K562 (cell line): ENCODE measurements at regions not wholly inside any gene's neighbourhood (a gene's known extent, or its start where the extent isn't known, plus 50 kb on each side); places are given as distances from the start of the nearest gene placed in this dataset.

Experiments used
- BHLHE40 ChIP-seq: IDR thresholded peaks from 2 replicates; pipeline ENCODE4 v1.6.1; 2011; ENCODE audit warnings: low read length, improper control_type of control experiment
- CBFA2T3 ChIP-seq: fragments of 450-650 bp; IDR thresholded peaks from 2 replicates; pipeline ENCODE4 v1.6.1; 2017
- CGGBP1 ChIP-seq: fragments of 250-450 bp; sonication (Bioruptor Pico); IDR thresholded peaks from 2 replicates; pipeline ENCODE4 v1.9.0; 2021; ENCODE audit warnings: mild to moderate bottlenecking
- CHD2 ChIP-seq: IDR thresholded peaks from 2 replicates; pipeline ENCODE4 v1.6.1; 2011; ENCODE audit warnings: low read depth, low read length
- CLOCK ChIP-seq: fragments of 250-450 bp; sonication (Bioruptor Pico); IDR thresholded peaks from 2 replicates; pipeline ENCODE4 v1.4.0; 2020; ENCODE audit warnings: mild to moderate bottlenecking, moderate library complexity, borderline replicate concordance
- EGR1 ChIP-seq: fragments of 450-650 bp; conservative IDR thresholded peaks from 2 replicates; pipeline ENCODE4 v1.6.1; 2017; ENCODE audit warnings: mild to moderate bottlenecking
- GABPA ChIP-seq: fragments of 200-800 bp; sonication (Bioruptor generic); conservative IDR thresholded peaks from 2 replicates; pipeline ENCODE4 v1.6.1; 2016; ENCODE audit warnings: low read depth, missing genetic modification characterization, missing compliant biosample characterization
- HES1 ChIP-seq: fragments of 450-650 bp; IDR thresholded peaks from 2 replicates; pipeline ENCODE4 v1.6.1; 2016; ENCODE audit warnings: low read depth, mild to moderate bottlenecking, moderate library complexity
- HNRNPH1 ChIP-seq: fragments of 200-400 bp; formaldehyde crosslinking; optimal IDR thresholded peaks from 2 replicates; pipeline ENCODE3; 2017; ENCODE audit warnings: low read depth, mild to moderate bottlenecking, low read length, moderate library complexity
- HNRNPLL ChIP-seq: fragments of 200-400 bp; formaldehyde crosslinking; IDR thresholded peaks from 2 replicates; pipeline ENCODE4 v1.6.1; 2017; ENCODE audit warnings: low read length, low read depth, mild to moderate bottlenecking; ENCODE audit not compliant: poor library complexity, severe bottlenecking
- MAFG ChIP-seq: fragments of 450-650 bp; conservative IDR thresholded peaks from 2 replicates; pipeline ENCODE4 v1.6.1; 2016; ENCODE audit warnings: missing genetic modification characterization, missing compliant biosample characterization
- MBD1 ChIP-seq: fragments of 250-450 bp; sonication (Bioruptor Pico); IDR thresholded peaks from 2 replicates; pipeline ENCODE4 v1.8.0; 2022; ENCODE audit warnings: inconsistent platforms
- MECOM ChIP-seq: fragments of 250-450 bp; sonication (Bioruptor Pico); IDR thresholded peaks from 2 replicates; pipeline ENCODE4 v1.8.0; 2022; ENCODE audit warnings: inconsistent platforms
- OTX1 ChIP-seq: fragments of 450-650 bp; formaldehyde crosslinking; IDR thresholded peaks from 2 replicates; pipeline ENCODE4 v1.4.0; 2022; ENCODE audit warnings: mild to moderate bottlenecking
- SP1 ChIP-seq: sonication (generic); formaldehyde crosslinking; IDR thresholded peaks from 2 replicates; pipeline ENCODE4 v1.8.1; 2022; ENCODE audit warnings: mild to moderate bottlenecking, missing genetic modification reagents
- TFAM ChIP-seq: fragments of 250-450 bp; sonication (Bioruptor Pico); conservative IDR thresholded peaks from 2 replicates; pipeline ENCODE4 v1.5.0; 2021; ENCODE audit warnings: mild to moderate bottlenecking, moderate library complexity
- ZBTB17 ChIP-seq: fragments of 450-650 bp; formaldehyde crosslinking; IDR thresholded peaks from 2 replicates; pipeline ENCODE4 v1.4.0; 2020; ENCODE audit warnings: mild to moderate bottlenecking
- ZNF609 ChIP-seq: sonication (generic); formaldehyde crosslinking; IDR thresholded peaks from 2 replicates; pipeline ENCODE4 v1.8.1; 2023; ENCODE audit warnings: missing genetic modification reagents, mild to moderate bottlenecking, borderline replicate concordance
- ZNF778 ChIP-seq: fragments of 450-650 bp; formaldehyde crosslinking; IDR thresholded peaks from 2 replicates; pipeline ENCODE4 v1.4.0; 2020; ENCODE audit warnings: mild to moderate bottlenecking, moderate library complexity

- TF ChIP-seq MBD1 (CRISPR knock-in tag) (no peak), EGR1 (no peak; the same call in 1 of the 2 replicates), BHLHE40 (peak; percentile 56; the same call in 1 of the 2 replicates), TFAM (no peak), MECOM (CRISPR knock-in tag) (no peak; the same call in 1 of the 2 replicates), ZNF609 (CRISPR knock-in tag) (no peak), HES1 (peak; percentile 91), CLOCK (no peak), HNRNPH1 (no peak), CHD2 (no peak), HNRNPLL (no peak), OTX1 (no peak), ZNF778 (CRISPR knock-in tag) (no peak), CBFA2T3 (peak; percentile 99), GABPA (tag) (0 out of 2 replicates have a peak, but pooled peaks have one; percentile 13), ZBTB17 (CRISPR knock-in tag) (no peak), MAFG (tag) (no peak), SP1 (CRISPR knock-in tag) (no peak), CGGBP1 (no peak)
Measured at GRCh38 chr21:35482933-35483662, 434.0 kb upstream of the RUNX1 start (continued).
